Putamen (tissue), 1 donor: ENCODE measurements at regions not wholly inside any gene's neighbourhood (a gene's known extent, or its start where the extent isn't known, plus 50 kb on each side); places are given as distances from the start of the nearest gene placed in this dataset.

Experiments
- DNase-seq: peaks from one replicate; pipeline ENCODE4 v3.0.0-alpha.2; 2016; ENCODE audit warnings: low spot score

GRCh38 chrX:49773993-49774392 lies 55.1 kb upstream of the PAGE4 start:
- DNase-seq, result no peak

GRCh38 chrX:49767236-49767635 lies 61.9 kb upstream of the PAGE4 start:
- no peak for DNase-seq

- no peak for DNase-seq
Measured at GRCh38 chrX:49762175-49762720, 66.5 kb upstream of the PAGE1 start.

- DNase-seq, result no peak
Measured at GRCh38 chrX:49761481-49761880, 65.7 kb upstream of the PAGE1 start.

- DNase-seq, result no peak
Measured at GRCh38 chrX:49760290-49760890, 64.6 kb upstream of the PAGE1 start.

GRCh38 chrX:49756692-49757091 lies 60.9 kb upstream of the PAGE1 start:
- no peak for DNase-seq

- peak; percentile 2 for DNase-seq
Measured at GRCh38 chrX:49754233-49754857, 58.6 kb upstream of the PAGE1 start.

GRCh38 chrX:49753691-49754090 lies 57.9 kb upstream of the PAGE1 start:
- DNase-seq, result no peak

- DNase-seq, result no peak
Measured at GRCh38 chrX:49748211-49748956, 52.6 kb upstream of the PAGE1 start.

GRCh38 chrX:49746306-49746705 lies 50.5 kb upstream of the PAGE1 start:
- no peak for DNase-seq
